GM12892 (cell line): ENCODE measurements at regions not wholly inside any gene's neighbourhood (a gene's known extent, or its start where the extent isn't known, plus 50 kb on each side); places are given as distances from the start of the nearest gene placed in this dataset.

Source experiments
- POLR2AphosphoS5 ChIP-seq: IDR thresholded peaks from 2 replicates; pipeline ENCODE4 v1.6.1; 2011; ENCODE audit warnings: low read depth, low read length, control low read depth
- TAF1 ChIP-seq: IDR thresholded peaks from 2 replicates; pipeline ENCODE4 v1.6.1; 2011; ENCODE audit warnings: low read depth, mild to moderate bottlenecking, control low read depth, low read length, borderline replicate concordance

GRCh38 chr16:62863139-62863538, 826.9 kb upstream of the CDH8 start:
- no peak for TF ChIP-seq TAF1
- no peak for TF ChIP-seq POLR2AphosphoS5
